ENCODE measurements at regions not wholly inside any gene's neighbourhood (a gene's known extent, or its start where the extent isn't known, plus 50 kb on each side); places are given as distances from the start of the nearest gene placed in this dataset.

DNA sequence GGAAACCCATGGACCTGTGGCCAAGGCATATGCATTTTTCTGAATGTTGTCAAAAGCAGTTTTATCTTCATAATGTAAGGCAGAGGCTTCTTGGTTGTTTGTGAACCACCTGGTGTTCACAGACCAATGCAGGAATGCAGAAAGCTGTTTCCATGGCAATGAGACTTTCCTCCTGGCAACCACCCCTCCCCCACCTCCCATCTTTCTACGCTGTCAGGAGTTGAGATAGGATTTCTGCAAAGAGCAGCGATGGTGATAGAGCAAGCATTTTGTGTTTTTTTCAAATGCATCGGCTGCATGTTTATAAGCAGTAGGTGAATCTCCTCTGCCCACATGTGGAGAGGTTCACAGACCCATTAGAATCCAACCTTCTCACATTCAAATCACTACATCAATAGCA is 114.1 kb upstream of the SMLR1 start:
- Histone ChIP-seq H3K36me3 (ENCODE audit: control insufficient read depth in 1 of 2, insufficient read depth in 2 of 2, low read length in 2 of 2) (no peaks in the 10 kb centered on the region), H2AFZ (ENCODE audit: insufficient read depth, low read length, poor library complexity) (no peak overlapping the region), H2BK120ac (ENCODE audit: insufficient read depth, low read length, poor library complexity) (no peak overlapping the region), H3K9me3 (ENCODE audit: insufficient read depth, low read depth, low read length) (no peaks in the 10 kb centered on the region), H4K12ac (ENCODE audit: low read depth, low read length) (no peak overlapping the region), H2BK5ac (ENCODE audit: low read depth, low read length, poor library complexity) (no peak overlapping the region), H3K4me1 (ENCODE audit: control insufficient read depth in 1 of 2, insufficient read depth in 2 of 2, low read length in 2 of 2) (peaks cover 5 to 6% of the 10 kb centered on the region in 2 experiments), H3K4me3 (ENCODE audit: low read depth, low read length) (no peak overlapping the region), H3K23ac (ENCODE audit: low read length) (no peak overlapping the region), H3K14ac (ENCODE audit: low read length) (no peak overlapping the region), H3K27me3 (ENCODE audit: insufficient read depth, low read length) (no peaks in the 10 kb centered on the region), H3K79me2 (ENCODE audit: control insufficient read depth, insufficient read depth, low read length, poor library complexity) (no peaks in the 10 kb centered on the region), H3K18ac (ENCODE audit: low read length) (no peak overlapping the region), H3K4ac (ENCODE audit: low read depth, low read length) (no peak overlapping the region), H4K91ac (ENCODE audit: low read depth, low read length) (no peak overlapping the region), H3K79me1 (ENCODE audit: low read length) (no peaks in the 10 kb centered on the region), H3K27ac (ENCODE audit: low read depth, low read length) (no peak overlapping the region), H4K8ac (ENCODE audit: low read depth, low read length) (no peak overlapping the region), H2BK12ac (ENCODE audit: low read length) (no peak overlapping the region), H3K4me2 (ENCODE audit: low read length) (peak overlapping the region; percentile 24), H3K9ac (ENCODE audit: low read length) (no peak overlapping the region), H2AK5ac (ENCODE audit: low read length) (no peak overlapping the region)
- WGBS (ENCODE audit: extremely low coverage, insufficient coverage, insufficient read length), result no CpG with 5 or more reads among the region's 3 CpGs
- peak; percentile 82 to 96 for DNase-seq

DNA sequence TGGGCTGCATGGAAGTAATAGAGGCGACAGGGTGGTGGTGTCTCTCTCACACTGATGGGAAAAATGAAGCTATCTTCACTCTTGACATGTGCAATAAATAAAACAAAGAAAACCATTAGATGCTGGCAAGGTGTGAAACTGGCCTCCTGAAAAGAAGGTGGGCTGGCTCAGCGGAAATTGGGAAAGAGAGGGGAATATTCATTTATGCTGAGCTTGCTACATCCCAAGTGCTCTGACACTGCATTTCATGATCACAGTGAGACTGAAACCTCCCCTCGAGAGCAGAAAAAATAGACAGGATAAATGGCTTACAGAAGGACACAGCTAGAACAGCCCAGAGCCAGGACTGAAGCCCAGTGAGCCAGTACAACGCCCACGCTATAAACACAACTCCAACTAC is 112.1 kb upstream of the SMLR1 start:
- no peak overlapping the region for H2AK5ac ChIP-seq (ENCODE audit: low read length)
- H3K27ac ChIP-seq (ENCODE audit: low read depth, low read length), result no peak overlapping the region
- H2BK5ac ChIP-seq (ENCODE audit: low read depth, low read length, poor library complexity), result no peak overlapping the region
- H3K14ac ChIP-seq (ENCODE audit: low read length), result no peak overlapping the region
- H4K8ac ChIP-seq (ENCODE audit: low read depth, low read length), result no peak overlapping the region
- H3K79me2 ChIP-seq (ENCODE audit: control insufficient read depth, insufficient read depth, low read length, poor library complexity), result no peaks in the 10 kb centered on the region
- no peak overlapping the region for H3K4ac ChIP-seq (ENCODE audit: low read depth, low read length)
- H3K23ac ChIP-seq (ENCODE audit: low read length), result no peak overlapping the region
- H4K91ac ChIP-seq (ENCODE audit: low read depth, low read length), result no peak overlapping the region
- no peak overlapping the region for H4K12ac ChIP-seq (ENCODE audit: low read depth, low read length)
- H3K9ac ChIP-seq (ENCODE audit: low read length), result no peak overlapping the region
- H3K18ac ChIP-seq (ENCODE audit: low read length), result no peak overlapping the region
- H2AFZ ChIP-seq (ENCODE audit: insufficient read depth, low read length, poor library complexity), result no peak overlapping the region
- H2BK12ac ChIP-seq (ENCODE audit: low read length), result no peak overlapping the region
- H3K79me1 ChIP-seq (ENCODE audit: low read length), result no peaks in the 10 kb centered on the region
- no peaks in the 10 kb centered on the region for H3K9me3 ChIP-seq (ENCODE audit: insufficient read depth, low read depth, low read length)
- H2BK120ac ChIP-seq (ENCODE audit: insufficient read depth, low read length, poor library complexity), result no peak overlapping the region
- H3K36me3 ChIP-seq (ENCODE audit: control insufficient read depth in 1 of 2, insufficient read depth in 2 of 2, low read length in 2 of 2), result no peaks in the 10 kb centered on the region
- peaks cover 5 to 6% of the 10 kb centered on the region in 2 experiments for H3K4me1 ChIP-seq (ENCODE audit: control insufficient read depth in 1 of 2, insufficient read depth in 2 of 2, low read length in 2 of 2)
- H3K4me2 ChIP-seq (ENCODE audit: low read length), result no peak overlapping the region
- no peak overlapping the region for H3K4me3 ChIP-seq (ENCODE audit: low read depth, low read length)
- WGBS (ENCODE audit: extremely low coverage, insufficient coverage, insufficient read length), result no CpG with 5 or more reads among the region's 5 CpGs
- no peak for DNase-seq
- H3K27me3 ChIP-seq (ENCODE audit: insufficient read depth, low read length), result no peaks in the 10 kb centered on the region

GRCh38 chr6:130716466-130716865 is 110.7 kb upstream of the SMLR1 start:
- Histone ChIP-seq H3K79me2 (ENCODE audit: control insufficient read depth, insufficient read depth, low read length, poor library complexity) (no peaks in the 10 kb centered on the region), H2BK5ac (ENCODE audit: low read depth, low read length, poor library complexity) (no peak overlapping the region), H3K27ac (ENCODE audit: low read depth, low read length) (no peak overlapping the region), H4K12ac (ENCODE audit: low read depth, low read length) (no peak overlapping the region), H3K4me2 (ENCODE audit: low read length) (no peak overlapping the region), H3K36me3 (ENCODE audit: control insufficient read depth in 1 of 2, insufficient read depth in 2 of 2, low read length in 2 of 2) (no peaks in the 10 kb centered on the region), H3K27me3 (ENCODE audit: insufficient read depth, low read length) (no peaks in the 10 kb centered on the region), H3K9ac (ENCODE audit: low read length) (no peak overlapping the region), H4K91ac (ENCODE audit: low read depth, low read length) (no peak overlapping the region), H4K8ac (ENCODE audit: low read depth, low read length) (no peak overlapping the region), H3K4me3 (ENCODE audit: low read depth, low read length) (no peak overlapping the region), H3K14ac (ENCODE audit: low read length) (no peak overlapping the region), H2BK120ac (ENCODE audit: insufficient read depth, low read length, poor library complexity) (no peak overlapping the region), H2AFZ (ENCODE audit: insufficient read depth, low read length, poor library complexity) (no peak overlapping the region), H3K23ac (ENCODE audit: low read length) (no peak overlapping the region), H2AK5ac (ENCODE audit: low read length) (no peak overlapping the region), H3K18ac (ENCODE audit: low read length) (no peak overlapping the region), H3K79me1 (ENCODE audit: low read length) (no peaks in the 10 kb centered on the region), H3K4ac (ENCODE audit: low read depth, low read length) (no peak overlapping the region), H3K9me3 (ENCODE audit: insufficient read depth, low read depth, low read length) (no peaks in the 10 kb centered on the region), H2BK12ac (ENCODE audit: low read length) (no peak overlapping the region), H3K4me1 (ENCODE audit: control insufficient read depth in 1 of 2, insufficient read depth in 2 of 2, low read length in 2 of 2) (peaks cover 5 to 6% of the 10 kb centered on the region in 2 experiments)
- no CpG with 5 or more reads among the region's 3 CpGs for WGBS (ENCODE audit: extremely low coverage, insufficient coverage, insufficient read length)
- no peak for DNase-seq

- Histone ChIP-seq H3K27ac (ENCODE audit: low read depth, low read length) (no peak overlapping the region), H3K27me3 (ENCODE audit: insufficient read depth, low read length) (no peaks in the 10 kb centered on the region), H2AFZ (ENCODE audit: insufficient read depth, low read length, poor library complexity) (no peak overlapping the region), H3K4me3 (ENCODE audit: low read depth, low read length) (no peak overlapping the region), H4K8ac (ENCODE audit: low read depth, low read length) (no peak overlapping the region), H3K23ac (ENCODE audit: low read length) (no peak overlapping the region), H2AK5ac (ENCODE audit: low read length) (no peak overlapping the region), H3K4ac (ENCODE audit: low read depth, low read length) (no peak overlapping the region), H4K12ac (ENCODE audit: low read depth, low read length) (no peak overlapping the region), H3K79me2 (ENCODE audit: control insufficient read depth, insufficient read depth, low read length, poor library complexity) (no peaks in the 10 kb centered on the region), H2BK120ac (ENCODE audit: insufficient read depth, low read length, poor library complexity) (no peak overlapping the region), H2BK5ac (ENCODE audit: low read depth, low read length, poor library complexity) (no peak overlapping the region), H3K9me3 (ENCODE audit: insufficient read depth, low read depth, low read length) (peaks cover 2% of the 10 kb centered on the region), H3K14ac (ENCODE audit: low read length) (no peak overlapping the region), H3K4me2 (ENCODE audit: low read length) (no peak overlapping the region), H3K4me1 (ENCODE audit: control insufficient read depth in 1 of 2, insufficient read depth in 2 of 2, low read length in 2 of 2) (peaks cover 5 to 6% of the 10 kb centered on the region in 2 experiments), H4K91ac (ENCODE audit: low read depth, low read length) (no peak overlapping the region), H3K18ac (ENCODE audit: low read length) (no peak overlapping the region), H3K36me3 (ENCODE audit: control insufficient read depth in 1 of 2, insufficient read depth in 2 of 2, low read length in 2 of 2) (no peaks in the 10 kb centered on the region), H2BK12ac (ENCODE audit: low read length) (no peak overlapping the region), H3K9ac (ENCODE audit: low read length) (no peak overlapping the region), H3K79me1 (ENCODE audit: low read length) (no peaks in the 10 kb centered on the region)
- DNase-seq, result no peak
- no CpG with 5 or more reads among the region's 1 CpG for WGBS (ENCODE audit: extremely low coverage, insufficient coverage, insufficient read length)
Observed at GRCh38 chr6:130717657-130718056, 109.5 kb upstream of the SMLR1 start.

All from trophoblast cell (in vitro differentiated cells and primary cell).